SK-N-MC (cell line): ENCODE measurements at regions not wholly inside any gene's neighbourhood (a gene's known extent, or its start where the extent isn't known, plus 50 kb on each side); places are given as distances from the start of the nearest gene placed in this dataset.

Experiments used
- EZH2 ChIP-seq: fragments of 200-600 bp; sonication (generic); IDR thresholded peaks from one replicate; pipeline ENCODE4 v1.6.1; 2017; ENCODE audit warnings: antibody characterized with exemption
- POLR2AphosphoS5 ChIP-seq: IDR thresholded peaks from 2 replicates; pipeline ENCODE4 v1.6.1; 2012; ENCODE audit warnings: mild to moderate bottlenecking, low read depth, low read length, borderline replicate concordance

GRCh38 chr17:77886387-77886728 is 72.1 kb upstream of the TNRC6C start:
- TF ChIP-seq POLR2AphosphoS5: no peak
- TF ChIP-seq EZH2: no peak
